ENCODE measurements at regions not wholly inside any gene's neighbourhood (a gene's known extent, or its start where the extent isn't known, plus 50 kb on each side); places are given as distances from the start of the nearest gene placed in this dataset.

DNA sequence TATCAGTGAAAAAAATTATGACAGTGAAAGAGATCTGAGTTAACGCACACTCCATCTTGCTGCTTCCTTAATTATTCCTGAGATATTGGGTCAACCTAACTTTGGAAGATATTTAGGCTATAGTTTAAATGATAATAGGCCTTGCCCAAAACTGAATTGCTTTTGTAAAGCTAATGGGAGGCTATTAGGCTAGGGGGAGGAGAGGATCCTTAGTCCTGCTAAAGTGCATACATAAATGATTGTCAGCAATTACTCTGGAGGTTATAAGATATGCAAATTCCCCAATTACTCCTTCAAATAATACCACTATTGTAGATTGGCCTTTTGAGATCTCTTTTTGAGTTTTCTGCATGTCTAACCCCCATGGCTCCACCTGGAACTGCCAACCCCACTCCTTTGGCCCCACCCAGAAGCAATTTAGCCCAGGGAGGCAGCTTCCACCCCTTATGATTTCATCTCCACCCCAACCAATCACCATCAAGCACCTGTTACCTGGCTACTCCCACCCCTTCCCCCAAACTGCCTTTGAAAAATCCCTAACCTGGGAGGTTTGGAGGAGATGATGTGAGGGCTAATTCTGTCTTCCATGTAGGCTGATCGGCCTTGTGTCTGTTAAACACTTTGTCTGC lies 509.3 kb upstream of the TGFBR2 start:
- TF ChIP-seq JUND (IDR thresholded peaks at IDR 0.05; ENCODE audit: low read depth), result no peak
- DNase-seq (ENCODE audit: low read depth in 1 of 2, low spot score in 1 of 2), result no peak
- in situ Hi-C loops (cut with HindIII; ENCODE audit: low pct_unique_long_range_greater_than_20kb, low sequenced_read_pairs), result no loop called here

DNA sequence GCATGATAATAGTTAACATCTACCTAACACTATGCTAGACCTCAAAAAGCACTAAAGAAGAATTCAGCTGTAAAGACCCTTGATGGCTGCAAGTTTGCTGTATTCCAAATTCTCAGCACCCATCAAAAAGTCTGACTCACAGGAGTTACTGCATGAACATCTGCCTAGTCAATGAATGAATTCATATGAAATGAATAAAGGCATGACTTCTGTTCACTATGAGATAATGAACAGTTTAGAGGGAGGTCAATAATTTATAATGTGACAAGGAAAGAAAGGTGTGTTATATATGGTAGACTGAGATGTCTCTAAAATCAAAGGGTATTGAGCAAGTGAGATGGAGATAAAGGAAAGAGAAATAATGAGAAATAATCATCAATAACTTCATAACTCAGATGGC lies 508.2 kb upstream of the TGFBR2 start:
- in situ Hi-C loops (cut with HindIII; ENCODE audit: low pct_unique_long_range_greater_than_20kb, low sequenced_read_pairs), result no loop called here
- DNase-seq (ENCODE audit: low read depth in 1 of 2, low spot score in 1 of 2), result no peak
- TF ChIP-seq JUND (IDR thresholded peaks at IDR 0.05; ENCODE audit: low read depth), result no peak

DNA sequence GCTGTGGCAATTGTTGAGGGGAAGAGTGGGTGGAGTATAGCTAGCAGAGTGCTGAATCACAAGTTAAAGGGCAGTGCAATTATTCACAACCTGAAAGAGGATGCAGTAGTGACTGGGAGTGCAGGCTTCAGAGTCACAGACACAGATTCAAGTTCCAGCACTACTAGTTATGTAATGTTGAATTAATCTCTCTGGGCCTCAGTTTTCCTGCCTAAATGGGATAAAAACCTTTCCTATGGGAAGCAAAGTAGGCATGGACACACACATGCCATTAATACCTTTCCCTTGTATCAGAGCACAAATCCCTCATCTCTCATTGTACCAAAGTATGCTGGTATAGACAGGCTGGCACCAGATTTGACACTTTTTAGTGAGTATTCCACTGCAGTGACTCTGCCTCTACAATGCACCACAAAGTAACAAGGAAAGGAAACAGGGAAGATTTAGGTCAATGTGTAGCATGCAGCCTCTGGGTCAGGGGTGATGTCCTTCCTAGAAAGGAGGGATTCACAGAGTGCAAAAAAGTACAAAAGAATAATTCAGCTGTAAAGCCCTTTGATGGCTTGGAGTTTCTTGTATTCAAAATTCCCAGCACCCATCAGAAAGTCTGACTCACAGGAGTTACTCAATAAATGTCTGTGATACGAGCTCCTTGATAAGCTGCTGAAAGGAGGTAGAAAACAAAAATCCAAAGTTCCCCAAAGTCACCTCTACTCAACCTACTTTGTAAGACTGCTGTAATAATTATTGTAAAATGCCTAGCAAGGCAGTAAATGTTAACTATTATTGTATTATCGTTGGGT lies 507.5 kb upstream of the TGFBR2 start:
- no peak for TF ChIP-seq JUND (IDR thresholded peaks at IDR 0.05; ENCODE audit: low read depth)
- DNase-seq (ENCODE audit: low read depth in 1 of 2, low spot score in 1 of 2), result no peak
- in situ Hi-C loops (cut with HindIII; ENCODE audit: low pct_unique_long_range_greater_than_20kb, low sequenced_read_pairs), result no loop called here

DNA sequence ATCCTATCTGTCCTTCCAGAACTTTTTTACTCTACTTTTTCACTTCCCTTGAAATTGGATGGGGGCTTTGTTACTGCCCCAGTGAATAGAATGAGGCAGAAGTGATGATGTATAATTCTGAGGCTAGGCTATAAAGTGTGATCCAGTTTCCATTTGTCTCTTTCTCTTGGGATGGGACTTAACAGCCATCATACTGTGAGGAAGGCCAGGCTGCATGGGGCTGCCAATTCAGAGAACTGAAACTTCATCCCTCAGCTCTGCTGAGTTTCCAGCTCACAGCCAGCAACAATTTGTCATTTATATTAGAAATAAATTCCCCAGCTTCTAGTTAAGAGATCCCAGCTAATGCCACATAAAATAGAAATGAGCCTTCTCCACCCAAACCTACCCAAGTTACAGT lies 504.0 kb upstream of the TGFBR2 start:
- DNase-seq (ENCODE audit: low read depth in 1 of 2, low spot score in 1 of 2), result no peak
- no peak for TF ChIP-seq JUND (IDR thresholded peaks at IDR 0.05; ENCODE audit: low read depth)
- in situ Hi-C loops (cut with HindIII; ENCODE audit: low pct_unique_long_range_greater_than_20kb, low sequenced_read_pairs), result no loop called here

DNA sequence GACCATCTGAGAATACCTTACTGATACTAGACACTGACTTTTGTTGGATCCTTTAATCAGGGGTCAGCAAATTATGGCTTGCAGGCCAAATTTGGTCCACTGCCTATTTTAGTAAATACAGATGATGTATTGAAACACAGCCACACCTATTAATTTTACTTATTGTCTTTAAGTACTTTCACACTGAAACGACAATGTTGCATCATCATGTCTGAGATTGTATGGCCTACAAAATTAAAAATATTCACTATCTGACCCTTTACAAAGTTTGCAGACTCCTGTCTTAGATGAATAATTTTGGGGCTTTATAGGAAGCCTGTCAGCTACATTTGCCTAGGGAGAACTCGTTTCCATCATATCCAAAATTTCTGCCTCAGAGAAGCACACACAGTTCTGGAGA lies 503.2 kb upstream of the TGFBR2 start:
- no peak for DNase-seq (ENCODE audit: low read depth in 1 of 2, low spot score in 1 of 2)
- no peak for TF ChIP-seq JUND (IDR thresholded peaks at IDR 0.05; ENCODE audit: low read depth)
- in situ Hi-C loops (cut with HindIII; ENCODE audit: low pct_unique_long_range_greater_than_20kb, low sequenced_read_pairs), result no loop called here

DNA sequence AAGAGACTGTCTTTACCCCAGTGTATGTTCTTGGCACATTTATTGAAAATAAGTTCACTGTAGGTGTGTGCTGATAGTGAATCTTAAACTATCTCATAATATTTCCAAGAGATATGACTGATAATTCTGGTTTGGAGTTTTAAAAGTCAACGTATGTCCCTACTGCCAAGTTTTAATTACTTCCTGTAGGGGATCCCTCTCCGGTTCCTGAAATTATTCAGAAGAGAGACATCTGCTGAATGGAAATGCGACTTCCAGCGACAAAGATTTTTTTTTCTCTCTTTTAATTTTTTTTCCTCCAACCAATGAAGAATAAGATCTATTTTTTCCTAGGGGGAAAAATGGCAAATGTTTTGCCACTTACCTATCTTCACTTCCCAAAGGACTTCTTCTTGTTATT lies 498.9 kb upstream of the TGFBR2 start:
- in situ Hi-C loops (cut with HindIII; ENCODE audit: low pct_unique_long_range_greater_than_20kb, low sequenced_read_pairs), result no loop called here
- TF ChIP-seq JUND (IDR thresholded peaks at IDR 0.05; ENCODE audit: low read depth), result no peak

DNA sequence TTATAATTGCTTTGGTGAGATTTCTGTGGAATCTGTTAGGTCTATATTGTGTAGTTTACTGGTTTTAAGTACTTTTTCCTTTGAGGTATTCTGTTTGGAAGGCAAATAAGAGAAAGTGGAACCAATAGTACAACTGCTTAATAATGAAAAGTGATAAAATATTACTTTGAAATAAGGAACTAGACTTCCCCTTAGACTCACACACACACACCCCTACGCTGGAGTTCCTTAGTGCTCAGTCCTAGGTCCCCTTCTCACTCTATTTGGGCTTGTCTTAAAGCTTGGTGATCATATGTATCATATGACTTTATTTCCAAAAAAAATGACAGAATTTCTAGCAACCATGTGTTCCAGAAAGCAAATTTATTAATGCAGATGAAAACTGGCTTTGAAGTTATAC lies 494.0 kb upstream of the TGFBR2 start:
- no peak for TF ChIP-seq JUND (IDR thresholded peaks at IDR 0.05; ENCODE audit: low read depth)
- in situ Hi-C loops (cut with HindIII; ENCODE audit: low pct_unique_long_range_greater_than_20kb, low sequenced_read_pairs), result no loop called here
- no peak for DNase-seq (ENCODE audit: low read depth in 1 of 2, low spot score in 1 of 2)

More for the DNA sequence above, 498.9 kb upstream of the TGFBR2 start:
- no peak for DNase-seq (ENCODE audit: low read depth in 1 of 2, low spot score in 1 of 2)

DNA sequence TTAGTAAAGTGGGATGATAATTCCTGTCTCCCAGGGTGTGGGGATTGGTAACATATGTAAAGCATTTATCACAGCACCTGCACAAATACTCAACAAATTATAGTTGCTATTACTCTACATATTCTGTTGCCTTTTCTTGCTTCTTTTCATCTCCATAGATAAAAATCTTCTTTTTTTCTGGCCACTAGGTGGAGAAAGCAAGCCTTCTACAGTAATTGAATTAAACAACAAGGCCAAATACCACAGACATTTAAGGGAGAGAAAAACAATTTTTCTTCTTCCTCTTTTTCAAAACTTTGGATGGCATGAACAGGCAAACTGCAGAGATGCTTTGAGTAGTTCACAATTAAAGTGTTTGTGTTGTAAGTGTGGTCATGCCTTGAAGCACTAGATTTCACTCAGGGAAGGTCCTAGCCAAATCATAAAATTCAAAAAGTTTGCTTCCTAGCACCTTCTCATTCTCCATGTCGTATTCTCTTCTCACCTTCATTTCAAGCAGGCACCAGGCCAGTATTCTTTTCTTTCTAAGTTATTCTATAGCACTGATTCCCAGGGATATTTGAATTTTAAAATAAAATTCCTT lies 493.4 kb upstream of the TGFBR2 start:
- no peak for TF ChIP-seq JUND (IDR thresholded peaks at IDR 0.05; ENCODE audit: low read depth)
- peak in 1 of 2 experiments; percentile 49 for DNase-seq (ENCODE audit: low read depth in 1 of 2, low spot score in 1 of 2)
- in situ Hi-C loops (cut with HindIII; ENCODE audit: low pct_unique_long_range_greater_than_20kb, low sequenced_read_pairs), result no loop called here

DNA sequence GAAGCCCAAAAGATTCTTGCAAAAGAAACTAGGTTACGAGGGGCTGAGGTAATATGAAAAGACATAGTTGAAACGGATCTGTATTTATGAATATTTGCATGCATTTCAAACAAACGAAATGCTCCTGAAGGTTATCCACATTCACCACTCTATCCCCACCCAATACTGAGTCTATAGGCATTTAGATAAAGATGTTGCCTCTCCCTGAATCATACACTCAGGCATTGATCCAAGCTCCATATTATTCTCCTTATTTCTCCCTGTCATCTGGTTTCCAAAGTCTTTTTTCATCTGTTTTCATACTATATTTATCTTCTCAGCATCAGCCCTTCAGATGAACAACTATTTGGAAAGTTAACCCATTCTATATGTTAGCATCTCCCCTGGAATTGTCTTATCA lies 492.5 kb upstream of the TGFBR2 start:
- in situ Hi-C loops (cut with HindIII; ENCODE audit: low pct_unique_long_range_greater_than_20kb, low sequenced_read_pairs), result no loop called here
- no peak for TF ChIP-seq JUND (IDR thresholded peaks at IDR 0.05; ENCODE audit: low read depth)
- no peak for DNase-seq (ENCODE audit: low read depth in 1 of 2, low spot score in 1 of 2)

DNA sequence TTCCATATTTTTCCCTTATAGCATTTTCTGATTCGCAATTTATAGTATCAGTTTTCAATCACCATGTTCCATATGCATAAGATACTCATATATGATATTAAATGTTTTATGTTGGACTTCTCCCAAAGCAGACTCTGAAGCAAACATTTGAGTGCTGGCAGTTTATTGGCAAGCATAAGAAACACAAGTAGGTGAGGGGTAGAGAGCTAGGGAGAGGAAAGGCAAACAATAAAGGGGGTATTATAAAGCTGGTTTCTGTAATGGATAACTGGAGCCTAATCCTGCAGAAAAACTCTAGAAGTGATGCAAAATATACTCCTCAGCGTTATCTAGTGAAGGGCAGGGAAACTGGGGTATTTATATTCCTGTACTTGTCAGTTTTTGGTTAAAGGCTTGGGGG lies 491.5 kb upstream of the TGFBR2 start:
- no peak for TF ChIP-seq JUND (IDR thresholded peaks at IDR 0.05; ENCODE audit: low read depth)
- DNase-seq (ENCODE audit: low read depth in 1 of 2, low spot score in 1 of 2), result no peak
- in situ Hi-C loops (cut with HindIII; ENCODE audit: low pct_unique_long_range_greater_than_20kb, low sequenced_read_pairs), result no loop called here

DNA sequence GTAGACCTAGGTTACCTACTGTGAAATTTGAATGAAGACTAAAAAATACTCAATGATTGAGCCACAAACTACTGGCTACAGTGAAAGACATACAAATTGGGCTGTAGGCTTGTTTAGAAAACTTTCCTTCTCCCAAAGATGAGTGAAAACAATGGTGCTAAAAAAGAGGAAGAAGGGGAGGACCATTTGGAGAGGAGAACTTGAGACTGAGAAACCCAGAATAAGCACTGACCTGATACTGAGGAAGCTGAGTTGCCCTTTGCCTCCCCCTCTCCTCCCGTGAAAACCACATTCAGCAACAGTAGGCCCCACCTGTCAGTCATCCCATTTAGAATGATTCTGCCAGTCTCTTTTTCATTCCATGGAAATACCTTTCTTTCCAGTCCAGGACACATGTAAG lies 484.0 kb upstream of the TGFBR2 start:
- in situ Hi-C loops (cut with HindIII; ENCODE audit: low pct_unique_long_range_greater_than_20kb, low sequenced_read_pairs), result no loop called here
- DNase-seq (ENCODE audit: low read depth in 1 of 2, low spot score in 1 of 2), result no peak
- TF ChIP-seq JUND (IDR thresholded peaks at IDR 0.05; ENCODE audit: low read depth), result no peak

DNA sequence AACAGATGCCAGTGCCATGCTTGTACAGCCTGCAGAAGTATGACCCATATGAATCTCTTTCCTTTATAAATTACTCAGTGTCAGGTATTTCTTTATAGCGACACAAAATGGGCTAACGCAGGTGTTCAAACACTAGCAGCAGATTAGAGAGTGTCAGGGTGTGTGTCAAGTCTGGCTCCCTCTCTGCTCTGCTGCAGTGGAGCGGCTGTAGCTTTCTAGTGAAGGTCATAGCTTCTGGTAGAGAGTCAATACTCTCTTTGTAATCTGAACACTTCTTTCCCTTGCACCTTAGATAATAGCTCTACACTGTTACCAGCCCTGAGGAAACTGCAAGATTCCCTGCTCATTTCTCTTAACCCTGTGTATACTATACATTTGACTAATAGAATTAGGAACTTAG lies 483.2 kb upstream of the TGFBR2 start:
- in situ Hi-C loops (cut with HindIII; ENCODE audit: low pct_unique_long_range_greater_than_20kb, low sequenced_read_pairs), result no loop called here
- no peak for TF ChIP-seq JUND (IDR thresholded peaks at IDR 0.05; ENCODE audit: low read depth)
- DNase-seq (ENCODE audit: low read depth in 1 of 2, low spot score in 1 of 2), result no peak

DNA sequence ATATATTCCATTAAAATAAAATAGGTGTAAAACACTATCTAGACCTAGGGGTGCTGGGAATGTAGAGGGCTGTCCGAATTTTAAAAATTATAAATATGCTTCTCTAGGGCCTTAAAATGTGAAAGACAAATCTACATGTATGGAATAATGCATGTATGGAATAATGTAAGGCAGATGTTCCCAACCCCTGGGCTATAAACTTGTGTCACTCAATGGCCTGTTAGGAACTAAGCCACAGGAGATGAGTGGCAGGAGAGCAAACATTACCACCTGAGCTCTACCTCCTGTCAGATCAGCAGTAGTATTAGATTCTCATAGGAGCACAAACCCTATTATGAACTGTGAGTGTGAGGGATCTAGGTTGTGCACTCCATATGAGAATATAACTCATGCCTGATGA lies 482.6 kb upstream of the TGFBR2 start:
- in situ Hi-C loops (cut with HindIII; ENCODE audit: low pct_unique_long_range_greater_than_20kb, low sequenced_read_pairs), result no loop called here
- no peak for TF ChIP-seq JUND (IDR thresholded peaks at IDR 0.05; ENCODE audit: low read depth)
- no peak for DNase-seq (ENCODE audit: low read depth in 1 of 2, low spot score in 1 of 2)
